IPS-15b (cell line): ENCODE measurements at regions not wholly inside any gene's neighbourhood (a gene's known extent, or its start where the extent isn't known, plus 50 kb on each side); places are given as distances from the start of the nearest gene placed in this dataset.
"Not testable (repeated sequence)": the region's sequence is repeated elsewhere in the genome, so short reads cannot be mapped to it uniquely, and the experiment has no call there.

ENCODE experiments used
- H3K27me3 ChIP-seq: one replicate; pipeline ENCODE4 v1.6.1; 2013; ENCODE audit warnings: low read length; ENCODE audit not compliant: control insufficient read depth, insufficient read depth
- H3K36me3 ChIP-seq: one replicate; pipeline ENCODE4 v1.6.1; 2013; ENCODE audit warnings: low read length; ENCODE audit not compliant: control insufficient read depth, insufficient read depth
- H3K4me1 ChIP-seq: one replicate; pipeline ENCODE4 v1.6.1; 2013; ENCODE audit warnings: mild to moderate bottlenecking, low read length; ENCODE audit not compliant: control insufficient read depth, insufficient read depth
- H3K4me3 ChIP-seq: one replicate; pipeline ENCODE4 v1.5.1; 2013; ENCODE audit warnings: low read depth, low read length
- H3K9ac ChIP-seq: one replicate; pipeline ENCODE4 v1.6.1; 2013; ENCODE audit warnings: low read depth, mild to moderate bottlenecking, low read length
- H3K9me3 ChIP-seq: one replicate; pipeline ENCODE4 v1.6.1; 2013; ENCODE audit warnings: mild to moderate bottlenecking, low read length; ENCODE audit not compliant: control insufficient read depth, insufficient read depth

DNA sequence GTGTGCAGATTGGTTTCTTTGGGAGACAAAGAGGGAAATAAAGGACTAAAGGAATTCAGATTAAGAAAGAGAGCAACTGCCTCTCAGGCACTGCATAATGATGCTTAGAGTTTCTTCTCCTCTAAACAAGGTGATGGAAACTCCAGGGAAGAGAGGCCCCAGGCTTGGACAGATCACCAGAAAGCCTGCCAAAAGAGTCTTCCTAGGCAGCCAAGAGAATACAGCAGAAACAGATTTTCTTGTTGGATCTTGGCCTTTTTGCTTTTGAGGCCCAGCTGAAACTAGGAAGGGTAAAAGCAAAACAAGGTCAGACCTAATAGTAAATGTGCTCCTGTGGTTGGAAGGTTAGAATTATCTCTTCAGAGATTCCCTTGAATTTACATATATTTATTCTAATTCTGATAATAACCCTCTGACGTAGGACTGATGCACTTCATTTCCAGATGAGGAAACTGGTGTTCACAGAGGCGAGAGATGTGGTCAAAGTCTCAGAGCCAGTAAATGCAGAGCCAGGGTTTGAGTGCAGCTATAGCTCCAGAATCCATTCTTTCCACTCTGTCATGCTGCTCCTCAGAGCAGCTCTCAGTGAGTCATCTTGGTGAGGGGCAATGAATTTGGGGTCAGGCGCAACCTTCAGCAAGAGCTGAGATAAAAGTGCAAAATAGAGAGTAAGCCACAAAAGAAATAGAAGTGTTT, 142.3 kb upstream of the FBXO11 start:
- Histone ChIP-seq H3K4me1 (peaks cover 7% of the 10 kb centered on the region), H3K27me3 (no peaks in the 10 kb centered on the region), H3K36me3 (no peaks in the 10 kb centered on the region), H3K9me3 (no peaks in the 10 kb centered on the region), H3K4me3 (no peak overlapping the region), H3K9ac (no peak overlapping the region)

DNA sequence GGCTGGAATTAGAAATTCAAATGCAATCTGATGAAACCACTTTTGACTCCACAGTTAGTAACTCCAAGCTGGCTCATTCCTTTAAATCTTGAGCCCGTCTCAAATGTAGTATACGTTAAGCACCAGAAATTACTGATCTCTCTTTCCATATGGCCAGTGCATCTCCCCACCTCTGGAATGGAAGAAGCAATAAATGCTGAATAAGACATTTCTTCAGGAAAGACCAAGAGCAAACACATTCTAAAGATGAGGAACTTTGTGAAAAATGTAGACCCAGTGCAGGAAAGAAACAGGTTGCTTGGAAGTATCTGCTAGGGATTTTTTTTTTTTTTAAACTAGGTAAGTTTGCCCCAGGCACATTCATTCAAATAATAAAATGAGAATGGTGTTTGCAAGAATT, 143.1 kb upstream of the FBXO11 start:
- Histone ChIP-seq H3K27me3 (no peaks in the 10 kb centered on the region), H3K4me3 (no peak overlapping the region), H3K36me3 (no peaks in the 10 kb centered on the region)

DNA sequence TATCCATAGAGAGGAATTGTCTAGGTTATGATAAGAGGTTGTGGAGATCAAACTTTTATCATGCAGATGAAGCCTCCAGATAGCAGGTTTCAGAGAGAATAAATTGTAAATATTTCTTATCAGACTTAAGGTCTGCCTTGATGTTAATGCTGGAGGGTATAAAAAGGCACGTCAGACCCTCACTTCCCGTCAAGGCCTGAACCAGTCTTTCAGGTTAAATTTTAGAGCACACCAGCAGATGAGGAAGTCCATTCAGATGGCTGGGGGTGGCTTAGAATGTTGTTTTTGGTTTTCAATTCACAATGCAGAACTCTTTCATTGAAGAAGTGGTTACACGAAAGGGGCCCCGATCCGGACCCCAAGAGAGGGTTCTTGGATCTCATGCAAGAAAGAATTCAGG, 144.4 kb upstream of the FBXO11 start:
- H3K9ac ChIP-seq: no peak overlapping the region
- no peaks in the 10 kb centered on the region for H3K9me3 ChIP-seq

More for the DNA sequence above, 143.1 kb upstream of the FBXO11 start:
- Histone ChIP-seq H3K9ac (no peak overlapping the region), H3K4me1 (peaks cover 7% of the 10 kb centered on the region), H3K9me3 (no peaks in the 10 kb centered on the region)

DNA sequence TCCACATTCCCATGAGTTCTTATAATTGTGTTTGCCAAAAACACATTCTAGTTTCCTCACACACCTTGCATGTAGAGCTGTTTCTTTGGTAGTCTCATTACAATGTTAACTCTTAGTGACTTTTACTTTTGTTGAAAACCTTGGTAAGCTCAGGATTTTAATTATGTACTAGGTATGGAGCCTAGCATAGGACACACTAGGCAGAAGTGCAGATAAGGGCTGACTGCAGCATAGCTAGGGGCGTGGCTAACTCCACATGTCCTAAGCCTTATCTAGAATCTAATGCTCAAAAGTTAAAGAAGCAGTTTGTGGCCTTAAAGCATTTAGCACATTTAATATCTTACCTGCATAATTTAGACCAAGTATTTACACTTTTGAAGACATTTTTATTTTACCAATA, 153.7 kb upstream of the FBXO11 start:
- Histone ChIP-seq H3K27me3 (no peaks in the 10 kb centered on the region), H3K36me3 (no peaks in the 10 kb centered on the region)

More for the DNA sequence above, 144.4 kb upstream of the FBXO11 start:
- Histone ChIP-seq H3K36me3 (no peaks in the 10 kb centered on the region), H3K4me1 (peaks cover 7% of the 10 kb centered on the region), H3K27me3 (no peaks in the 10 kb centered on the region), H3K4me3 (no peak overlapping the region)

DNA sequence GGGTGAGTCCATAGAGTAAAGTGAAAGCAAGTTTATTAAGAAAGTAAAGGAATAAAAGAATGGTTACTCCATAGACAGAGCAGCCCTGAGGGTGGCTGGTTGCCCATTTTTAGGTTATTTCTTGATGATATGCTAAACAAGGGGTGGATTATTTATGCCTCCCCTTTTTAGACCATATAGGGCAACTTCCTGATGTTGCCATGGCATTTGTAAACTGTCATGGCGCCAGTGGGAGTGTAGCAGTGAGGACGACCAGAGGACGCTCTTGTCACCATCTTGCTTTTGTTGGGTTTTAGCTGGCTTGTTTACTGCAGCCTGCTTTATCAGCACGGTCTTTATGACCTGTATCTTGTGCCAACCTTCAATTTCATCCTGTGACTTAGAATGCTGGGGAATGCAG, 155.4 kb upstream of the FBXO11 start:
- H3K9ac ChIP-seq, H3K9me3 ChIP-seq, H3K4me1 ChIP-seq, H3K36me3 ChIP-seq, H3K4me3 ChIP-seq, H3K27me3 ChIP-seq: not testable (repeated sequence)

More for the DNA sequence above, 153.7 kb upstream of the FBXO11 start:
- Histone ChIP-seq H3K4me3 (no peak overlapping the region), H3K4me1 (no peaks in the 10 kb centered on the region), H3K9me3 (no peaks in the 10 kb centered on the region), H3K9ac (no peak overlapping the region)

DNA sequence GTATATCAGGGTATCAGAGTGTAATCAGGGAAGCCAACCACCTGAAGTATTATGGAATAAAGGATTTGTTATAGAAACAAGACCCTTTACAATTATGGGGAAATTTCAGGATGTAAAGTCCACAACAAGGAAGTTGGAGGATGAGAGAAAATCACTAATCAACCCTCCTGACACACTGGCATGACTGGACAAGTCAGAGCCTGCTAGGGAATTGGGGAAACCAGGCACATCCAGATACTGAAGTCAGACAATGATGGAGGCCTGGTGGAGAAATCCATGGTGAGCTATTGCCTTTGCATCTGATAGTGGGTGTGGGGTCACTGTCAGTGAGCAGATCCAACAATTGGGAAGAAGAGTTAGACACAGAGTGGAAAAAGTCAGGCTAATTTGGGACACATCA, 158.8 kb upstream of the FBXO11 start:
- Histone ChIP-seq H3K9ac (no peak overlapping the region), H3K4me1 (no peaks in the 10 kb centered on the region), H3K4me3 (no peak overlapping the region), H3K9me3 (no peaks in the 10 kb centered on the region), H3K27me3 (no peaks in the 10 kb centered on the region), H3K36me3 (no peaks in the 10 kb centered on the region)

DNA sequence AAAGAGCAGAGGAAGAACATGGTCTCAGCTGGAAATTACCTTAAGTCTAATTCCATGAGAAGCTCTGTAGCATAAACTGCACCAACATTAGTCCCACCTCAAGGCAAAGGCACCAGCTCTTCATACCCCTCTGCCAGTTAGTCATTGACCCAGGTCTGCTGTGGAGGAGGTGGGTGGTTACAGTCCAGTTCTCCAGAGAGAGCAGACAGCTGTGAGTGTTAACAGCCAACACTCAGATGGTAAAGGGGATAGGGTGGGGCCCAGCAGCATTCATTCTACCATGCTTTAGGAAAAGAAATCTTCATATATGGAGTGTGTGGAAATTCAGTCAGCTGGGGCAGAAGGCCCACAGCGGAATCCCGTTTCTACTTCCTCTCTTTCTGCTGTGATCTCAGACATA, 159.7 kb upstream of the FBXO11 start:
- no peaks in the 10 kb centered on the region for H3K9me3 ChIP-seq
- no peaks in the 10 kb centered on the region for H3K27me3 ChIP-seq
- no peak overlapping the region for H3K4me3 ChIP-seq
- no peaks in the 10 kb centered on the region for H3K36me3 ChIP-seq
- no peak overlapping the region for H3K9ac ChIP-seq
- H3K4me1 ChIP-seq: no peaks in the 10 kb centered on the region

DNA sequence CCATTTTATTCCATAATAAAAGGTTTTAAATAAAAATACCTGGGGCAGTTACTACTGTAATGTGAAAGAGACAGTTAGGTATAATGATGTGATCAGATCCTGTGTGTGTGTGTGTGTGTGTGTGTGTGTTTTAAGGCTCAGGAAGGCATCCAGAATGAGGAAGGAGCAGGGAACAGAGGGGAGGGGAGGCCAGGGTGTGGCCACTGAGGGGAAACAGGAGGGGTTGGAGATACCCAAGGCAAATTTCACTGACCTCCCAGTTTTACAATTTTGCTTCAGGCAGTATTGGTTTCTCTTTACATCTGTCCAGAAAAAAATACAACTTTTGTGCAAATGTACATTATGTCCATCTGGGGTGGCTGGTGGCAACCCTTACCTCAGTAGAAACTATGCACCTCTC, 163.5 kb upstream of the FBXO11 start:
- Histone ChIP-seq H3K27me3 (no peaks in the 10 kb centered on the region), H3K4me1 (no peaks in the 10 kb centered on the region), H3K9me3 (no peaks in the 10 kb centered on the region), H3K4me3 (no peak overlapping the region), H3K36me3 (no peaks in the 10 kb centered on the region), H3K9ac (no peak overlapping the region)

DNA sequence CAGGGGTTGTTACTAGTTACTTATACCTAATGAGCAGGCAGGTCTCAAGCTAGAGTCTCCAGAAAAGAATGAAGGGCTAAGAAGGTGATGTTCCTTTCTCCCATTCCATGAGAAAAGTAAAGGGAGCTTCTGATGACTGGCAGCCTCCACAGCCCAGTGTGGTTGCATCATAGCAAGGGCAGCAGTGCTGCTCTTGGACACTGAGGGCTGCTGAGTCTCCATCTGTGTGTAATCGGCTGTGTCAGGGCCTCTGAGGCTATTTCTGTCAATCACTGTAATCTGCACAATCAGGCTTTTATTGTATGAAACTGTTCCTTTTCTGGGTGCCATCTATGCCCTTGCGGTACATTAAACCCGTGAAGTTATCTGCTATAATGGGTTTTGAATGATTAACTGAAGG, 164.1 kb upstream of the FBXO11 start:
- Histone ChIP-seq H3K36me3 (no peaks in the 10 kb centered on the region), H3K4me1 (no peaks in the 10 kb centered on the region), H3K27me3 (no peaks in the 10 kb centered on the region), H3K9me3 (no peaks in the 10 kb centered on the region), H3K9ac (no peak overlapping the region), H3K4me3 (no peak overlapping the region)

DNA sequence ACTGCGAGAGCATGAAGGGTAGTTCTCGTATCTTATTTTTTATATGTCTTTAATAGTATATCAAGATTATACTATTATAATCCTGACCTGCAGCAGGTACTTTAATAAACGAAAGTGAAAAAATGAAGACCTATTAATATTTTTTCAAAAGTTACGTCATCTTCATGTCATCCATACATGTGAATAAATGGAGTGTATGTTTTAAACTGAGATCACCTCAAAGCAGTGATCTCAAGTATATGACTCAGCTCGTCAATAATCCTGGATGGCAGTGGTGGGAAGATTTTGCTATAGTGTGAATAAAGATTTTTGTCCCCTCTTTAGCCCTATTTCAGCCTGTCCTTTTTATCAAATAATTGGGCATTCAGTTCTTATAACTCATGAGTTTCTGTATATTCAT, 166.3 kb upstream of the FBXO11 start:
- no peaks in the 10 kb centered on the region for H3K4me1 ChIP-seq
- no peaks in the 10 kb centered on the region for H3K36me3 ChIP-seq
- H3K4me3 ChIP-seq: no peak overlapping the region
- no peaks in the 10 kb centered on the region for H3K9me3 ChIP-seq
- H3K9ac ChIP-seq: no peak overlapping the region
- no peaks in the 10 kb centered on the region for H3K27me3 ChIP-seq

DNA sequence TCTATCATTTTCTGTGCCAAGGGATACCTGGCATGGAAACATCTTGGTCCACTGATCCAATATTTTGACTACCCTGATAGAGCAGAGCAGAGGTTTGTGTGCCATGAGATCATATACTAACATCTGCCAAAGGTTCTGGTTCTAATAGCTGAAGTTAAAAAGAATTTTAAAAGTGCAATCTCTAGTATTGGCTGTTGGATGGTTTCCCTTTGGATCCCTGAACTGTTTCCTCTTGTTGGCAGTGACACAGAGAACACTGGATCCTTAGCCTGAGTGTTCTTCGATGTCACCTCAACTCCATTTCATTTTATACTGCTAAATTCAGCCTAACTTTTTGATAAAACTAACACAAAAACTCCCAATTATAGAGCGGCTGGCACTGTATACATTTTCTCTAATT, 169.3 kb upstream of the FBXO11 start:
- Histone ChIP-seq H3K4me1 (no peaks in the 10 kb centered on the region), H3K27me3 (no peaks in the 10 kb centered on the region), H3K9ac (no peak overlapping the region)

DNA sequence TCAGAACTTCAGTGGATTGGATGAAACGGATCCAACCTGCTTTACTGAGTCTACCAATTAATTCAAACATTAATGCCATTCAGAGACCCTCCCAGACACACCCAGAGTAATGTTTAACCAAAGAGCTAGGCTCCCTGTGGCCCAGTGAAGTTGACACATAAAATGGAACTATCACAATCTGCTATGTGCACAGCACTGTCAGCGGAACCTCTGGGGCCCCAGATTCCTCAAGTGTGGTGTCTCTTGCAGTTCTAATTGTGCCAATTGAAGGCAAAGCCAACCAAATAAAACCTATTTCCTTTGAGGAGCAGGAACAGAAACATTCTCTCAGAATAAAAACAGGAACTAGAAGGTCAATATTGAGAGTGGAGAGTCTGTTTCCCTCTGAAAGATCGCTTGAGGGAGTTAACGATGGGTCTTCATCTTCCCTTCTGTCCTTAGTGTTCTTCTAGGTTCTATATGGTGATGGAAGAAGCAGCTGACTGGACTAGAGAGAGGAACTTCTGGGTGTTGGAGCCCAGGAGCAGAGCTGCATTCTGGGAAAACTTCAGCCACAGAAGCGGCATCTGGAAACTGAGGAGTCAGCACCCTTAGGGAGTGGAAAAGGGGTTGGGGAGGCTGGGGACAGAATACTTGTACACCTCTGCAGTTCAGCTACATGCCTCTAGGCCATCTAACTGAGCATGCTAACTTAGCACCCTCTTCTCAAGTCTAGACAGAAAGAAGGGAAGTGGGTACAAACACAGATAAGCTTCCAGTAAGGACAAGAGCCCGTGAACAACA, 174.4 kb upstream of the FBXO11 start:
- Histone ChIP-seq H3K27me3 (no peaks in the 10 kb centered on the region), H3K36me3 (no peaks in the 10 kb centered on the region), H3K9ac (no peak overlapping the region), H3K4me3 (no peak overlapping the region), H3K4me1 (no peaks in the 10 kb centered on the region), H3K9me3 (no peaks in the 10 kb centered on the region)

More for the DNA sequence above, 169.3 kb upstream of the FBXO11 start:
- Histone ChIP-seq H3K4me3 (no peak overlapping the region), H3K36me3 (no peaks in the 10 kb centered on the region), H3K9me3 (no peaks in the 10 kb centered on the region)
